ENCODE measurements at regions not wholly inside any gene's neighbourhood (a gene's known extent, or its start where the extent isn't known, plus 50 kb on each side); places are given as distances from the start of the nearest gene placed in this dataset.

DNA sequence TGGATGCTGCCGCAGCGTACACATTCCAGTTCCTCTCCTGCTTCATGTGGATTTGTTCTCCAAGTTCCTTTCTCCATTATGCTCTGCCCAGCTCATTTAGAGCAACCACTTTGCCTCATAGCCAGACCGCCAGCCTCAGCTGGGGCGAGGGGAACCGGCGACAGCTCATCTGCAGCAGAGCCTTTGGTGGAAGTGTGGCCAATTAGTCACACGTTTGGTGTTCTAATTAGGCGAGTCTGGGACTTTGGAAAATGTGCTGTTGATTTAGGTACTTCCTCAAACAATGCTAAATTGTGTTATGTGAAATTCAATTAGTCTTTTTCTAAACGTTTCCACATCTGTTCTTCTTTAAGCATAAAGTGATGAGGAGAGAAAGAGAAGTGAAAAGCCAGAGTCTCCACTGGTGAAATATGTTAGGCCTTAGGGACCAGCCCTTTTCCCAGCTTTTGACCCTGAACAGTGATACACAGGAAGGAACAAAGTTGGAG, 217.9 kb downstream of the TBX18 start:
- POLR2A ChIA-PET (ENCODE audit: partially characterized antibody), result no interaction called here
- no peak overlapping the region for H3K27ac ChIP-seq (ENCODE audit: low read depth, low read length)
- H3K4me2 ChIP-seq (ENCODE audit: insufficient read depth in 1 of 2, low read depth in 2 of 2, low read length in 2 of 2), result no peak overlapping the region
- no peaks in the 10 kb centered on the region for H3K9me3 ChIP-seq (ENCODE audit: insufficient read depth in 2 of 2, low read depth in 1 of 2, low read length in 1 of 2)
- H4K8ac ChIP-seq (ENCODE audit: extremely low read depth, insufficient read depth, low read length), result no peak overlapping the region; the same call in 1 of the 2 replicates
- no peaks in the 10 kb centered on the region for H3K36me3 ChIP-seq (ENCODE audit: control insufficient read depth in 2 of 4, insufficient read depth in 4 of 4, low read length in 3 of 4)
- H3K4me3 ChIP-seq (ENCODE audit: extremely low read depth in 1 of 4, insufficient read depth in 2 of 4, low read depth in 3 of 4, low read length in 4 of 4), result no peak overlapping the region
- no peak overlapping the region for H3K18ac ChIP-seq (ENCODE audit: extremely low read depth, low read length)
- no peak for FAIRE-seq
- peak overlapping the region; percentile 23; the same call in 1 of the 2 replicates for H2AFZ ChIP-seq (ENCODE audit: low read length)
- no peaks in the 10 kb centered on the region for H3K4me1 ChIP-seq (replicated peaks in 1 of 4; ENCODE audit: control insufficient read depth in 3 of 4, insufficient read depth in 4 of 4, low read length in 3 of 4)
- no peak for DNase-seq (ENCODE audit: low read depth in 1 of 2, low spot score in 2 of 2)
- H3K9ac ChIP-seq (replicated peaks in 1 of 4; ENCODE audit: extremely low read depth in 1 of 4, low read depth in 3 of 4, low read length in 3 of 4), result no peak overlapping the region
- H3K23me2 ChIP-seq (ENCODE audit: low read depth, low read length), result no peaks in the 10 kb centered on the region
- no peak overlapping the region for H3K23ac ChIP-seq (ENCODE audit: insufficient read length)
- 87% methylated on average over 9 of the region's 9 CpGs; no CpG with 5 or more reads in 1 of the 2 experiments for WGBS, 2 experiments (ENCODE audit: extremely low coverage in 1 of 2, insufficient coverage in 1 of 2, insufficient read length in 1 of 2, insufficient replicate concordance in 2 of 2, low coverage in 1 of 2, low lambda C conversion rate in 2 of 2, missing lambda C conversion rate in 1 of 2)
- no peak overlapping the region for H2AK5ac ChIP-seq (ENCODE audit: low read depth, low read length)
- H4K91ac ChIP-seq (replicated peaks; ENCODE audit: insufficient read length, low read length), result no peak overlapping the region
- no peak overlapping the region for H2BK15ac ChIP-seq (ENCODE audit: low read length)
- TF ChIP-seq TAF7 (optimal IDR thresholded peaks at IDR 0.05; ENCODE audit: borderline replicate concordance, low read depth, low read length) (no peak), RBBP5 (IDR thresholded peaks at IDR 0.05; ENCODE audit: borderline replicate concordance, low read depth, low read length) (no peak), RXRA (IDR thresholded peaks at IDR 0.05; ENCODE audit: insufficient read depth, low read depth, low read length) (no peak), CHD2 (IDR thresholded peaks at IDR 0.05; ENCODE audit: low read length) (no peak), SP2 (IDR thresholded peaks at IDR 0.05; ENCODE audit: low read length) (no peak), E2F6 (IDR thresholded peaks at IDR 0.05) (no peak), CHD1 (IDR thresholded peaks at IDR 0.05; ENCODE audit: low read depth, low read length) (no peak)
- H3K79me1 ChIP-seq (ENCODE audit: low read depth, low read length), result no peaks in the 10 kb centered on the region
- CTCF ChIA-PET (ENCODE audit: partially characterized antibody), result interaction anchor here (0.7 to 2.1 kb wide), 4 partner anchors 112 to 124 kb away, joined by 3 to 5 read pairs (median 3); no protein-coding TSS in a partner anchor
- H3K4ac ChIP-seq (replicated peaks; ENCODE audit: insufficient read length, low read depth, low read length), result no peak overlapping the region
- H4K20me1 ChIP-seq (replicated peaks in 1 of 2; ENCODE audit: control insufficient read depth in 1 of 2, insufficient read depth in 2 of 2, low read length in 2 of 2), result no peaks in the 10 kb centered on the region
- no peak overlapping the region for H3K56ac ChIP-seq (replicated peaks; ENCODE audit: insufficient read length, low read depth, low read length)
- H2BK12ac ChIP-seq (ENCODE audit: low read depth, low read length), result no peak overlapping the region
- H2BK20ac ChIP-seq (ENCODE audit: low read length), result no peak overlapping the region
- no peak overlapping the region for H3K14ac ChIP-seq (ENCODE audit: insufficient read length)
- H3K27me3 ChIP-seq (replicated peaks in 1 of 4; ENCODE audit: control insufficient read depth in 3 of 4, extremely low read depth in 1 of 4, insufficient read depth in 3 of 4, low read length in 3 of 4), result no peaks in the 10 kb centered on the region
- no peaks in the 10 kb centered on the region for H3K79me2 ChIP-seq (ENCODE audit: control insufficient read depth in 1 of 2, insufficient read depth in 2 of 2, low read length in 2 of 2)
- no peak overlapping the region for H4K5ac ChIP-seq (ENCODE audit: insufficient read length, low read depth, low read length)
- no peak overlapping the region for H2BK120ac ChIP-seq (replicated peaks; ENCODE audit: low read depth, low read length)
- no peak overlapping the region for H2BK5ac ChIP-seq (ENCODE audit: low read depth, low read length)

Data from H1 (cell line).